Urothelium cell line (cell line): ENCODE measurements at regions not wholly inside any gene's neighbourhood (a gene's known extent, or its start where the extent isn't known, plus 50 kb on each side); places are given as distances from the start of the nearest gene placed in this dataset.

ENCODE experiments used
- DNase-seq: peaks from one replicate; pipeline ENCODE4 v3.0.0; 2011; ENCODE audit warnings: low spot score, mixed read lengths
- FAIRE-seq: peaks from 2 replicates; lab custom pipeline; 2011; peaks lifted over from hg19 to GRCh38; lab: Jason Lieb, UNC

DNA sequence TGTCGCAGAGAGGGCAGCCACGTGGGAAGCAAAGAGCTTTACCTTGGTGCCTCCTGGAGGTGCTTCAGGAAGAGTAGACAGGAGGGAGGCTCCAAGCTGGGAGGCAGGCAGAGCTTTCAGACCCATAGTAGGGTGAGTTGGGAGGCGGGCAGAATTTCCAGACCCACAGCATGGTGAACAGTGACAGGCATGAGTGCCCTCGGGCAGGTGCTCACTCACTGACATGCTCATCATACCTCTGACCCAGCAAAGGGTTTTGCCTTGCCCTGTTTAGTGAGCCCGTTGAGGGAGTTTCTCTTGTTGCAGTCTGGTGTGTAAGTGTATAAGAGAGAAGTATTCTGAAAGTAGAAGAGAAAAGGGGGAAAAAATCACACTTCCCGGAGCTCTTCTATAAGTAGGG lies 86.4 kb upstream of the NTM start:
- DNase-seq (no peak), FAIRE-seq (no peak)

GRCh38 chr11:131288521-131289091 lies 81.8 kb upstream of the NTM start:
- DNase-seq (no peak), FAIRE-seq (no peak)

- no peak for FAIRE-seq
- no peak for DNase-seq
Measured at GRCh38 chr11:131290185-131290584, 80.2 kb upstream of the NTM start.

DNA sequence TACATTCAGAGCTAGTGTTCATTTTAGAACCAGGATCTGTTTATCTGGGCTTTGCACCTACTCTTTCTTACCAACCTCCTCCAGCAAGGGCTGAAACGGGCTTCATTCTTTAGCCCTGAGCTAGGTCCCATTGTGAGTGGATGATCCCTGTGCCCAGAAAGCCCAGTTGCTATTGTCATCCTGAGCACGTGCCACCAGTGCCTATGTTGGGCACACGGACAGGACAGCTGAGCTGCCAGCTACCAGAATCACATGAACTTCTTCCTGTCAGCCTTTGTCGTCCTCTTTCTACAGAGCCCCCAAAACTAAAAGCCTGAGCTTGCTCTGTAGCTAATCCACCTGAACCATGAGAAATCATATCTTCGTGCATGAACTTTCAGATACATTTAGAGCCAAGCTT lies 74.4 kb upstream of the NTM start:
- no peak for FAIRE-seq
- no peak for DNase-seq

GRCh38 chr11:131297441-131297840 lies 73.0 kb upstream of the NTM start:
- FAIRE-seq (no peak), DNase-seq (no peak)

- DNase-seq (no peak), FAIRE-seq (no peak)
Measured at GRCh38 chr11:131299598-131300438, 70.6 kb upstream of the NTM start.

GRCh38 chr11:131300439-131300717 lies 70.0 kb upstream of the NTM start:
- FAIRE-seq = no peak
- DNase-seq = peak; percentile 24

- FAIRE-seq (no peak), DNase-seq (no peak)
Measured at GRCh38 chr11:131301306-131301705, 69.1 kb upstream of the NTM start.

DNA sequence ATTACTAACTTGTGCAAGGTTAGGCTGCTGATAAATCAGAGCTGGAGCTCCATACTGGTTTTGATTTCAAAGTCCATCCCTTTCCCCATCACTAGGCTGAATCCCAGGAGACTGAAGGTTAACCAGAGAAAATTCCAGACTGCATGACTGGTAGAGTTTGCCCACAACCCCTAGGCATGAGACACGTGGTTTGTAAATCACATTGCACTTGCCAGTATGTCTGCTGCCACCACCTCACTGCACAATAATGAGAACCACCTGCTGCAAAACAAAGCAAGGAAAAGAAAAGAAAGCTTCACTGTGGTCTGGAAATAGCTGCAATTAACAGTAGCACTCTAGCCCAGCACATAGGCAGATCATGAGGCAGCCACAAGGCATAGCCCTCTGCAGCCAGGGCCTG lies 67.6 kb upstream of the NTM start:
- no peak for FAIRE-seq
- peak; percentile 12 for DNase-seq

DNA sequence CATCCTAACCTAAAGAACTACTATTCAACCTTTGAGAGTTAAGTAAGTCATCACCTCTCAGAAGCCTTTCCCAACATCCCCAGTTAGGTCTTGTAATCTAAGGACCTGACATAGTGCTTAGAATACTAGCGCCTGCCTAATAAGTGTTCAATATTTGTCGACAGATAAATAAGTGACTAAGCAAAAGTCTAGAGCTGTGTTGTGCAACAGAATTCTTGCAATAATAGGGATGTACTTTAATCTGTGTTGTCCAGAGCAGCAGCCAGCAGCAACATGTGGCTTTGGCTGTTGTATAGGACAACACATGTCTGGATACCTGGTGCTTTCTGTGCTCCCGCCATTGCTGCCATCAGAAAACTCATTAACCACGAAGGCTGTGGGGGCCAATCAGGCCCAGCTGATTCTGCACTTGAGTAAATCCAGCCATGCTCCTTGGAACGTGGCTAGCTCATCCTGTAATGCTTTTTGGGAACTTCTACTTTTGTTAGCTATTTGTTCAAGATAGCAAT lies 66.8 kb upstream of the NTM start:
- no peak for FAIRE-seq
- DNase-seq = no peak

GRCh38 chr11:131305005-131305404 lies 65.4 kb upstream of the NTM start:
- FAIRE-seq (no peak), DNase-seq (no peak)

GRCh38 chr11:131307506-131307905 lies 62.9 kb upstream of the NTM start:
- FAIRE-seq (no peak), DNase-seq (no peak)

- FAIRE-seq = no peak
- DNase-seq = no peak
Measured at GRCh38 chr11:131309776-131310175, 60.6 kb upstream of the NTM start.

DNA sequence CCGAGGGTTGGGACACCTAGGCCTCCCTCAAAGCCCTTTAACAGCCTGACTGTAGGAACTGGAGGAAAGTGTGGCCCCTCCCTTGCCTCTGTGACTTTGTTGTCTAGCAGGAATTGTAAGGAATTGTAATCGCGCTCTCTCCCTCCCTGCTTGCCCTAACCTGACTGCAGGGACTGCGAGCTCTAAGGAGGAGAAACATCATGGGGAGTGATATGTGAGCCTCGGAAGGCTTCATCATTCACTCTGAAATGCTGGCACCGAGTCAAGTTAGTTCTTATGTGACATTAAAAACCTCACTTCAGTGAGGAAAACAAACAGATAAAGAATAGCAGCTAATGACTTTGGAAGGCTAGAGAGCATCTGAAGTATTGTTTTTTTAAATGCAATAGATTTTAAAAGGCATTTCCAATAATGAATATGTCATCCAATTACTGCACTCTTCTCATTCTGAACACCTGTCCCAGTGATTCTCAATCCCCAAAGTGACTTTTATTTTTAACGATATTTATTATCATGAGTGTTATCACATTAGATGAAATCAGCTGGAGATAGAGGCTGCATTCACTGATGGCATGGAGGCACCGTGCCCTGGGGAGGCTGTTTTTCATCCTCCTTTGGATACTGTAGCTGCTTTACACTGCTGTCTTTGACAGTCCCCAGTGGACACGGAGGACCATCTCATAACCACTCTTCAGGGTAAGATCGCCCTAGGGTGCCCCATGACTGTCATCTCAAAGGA lies 58.5 kb upstream of the NTM start:
- FAIRE-seq = no peak
- DNase-seq = no peak
